Upper lobe of right lung (tissue), 1 donor: ENCODE measurements at regions not wholly inside any gene's neighbourhood (a gene's known extent, or its start where the extent isn't known, plus 50 kb on each side); places are given as distances from the start of the nearest gene placed in this dataset.
A peak's percentile ranks its signal among the peaks of the same experiment; 100 is the strongest.
"Not testable (repeated sequence)": the region's sequence is repeated elsewhere in the genome, so short reads cannot be mapped to it uniquely, and the experiment has no call there.

ENCODE experiments used
- ATAC-seq: fragments of 200-7000 bp; cut with Tn5 transposase; one replicate; pipeline ENCODE4 v1.9.1; 2020; ENCODE audit warnings: mild to moderate bottlenecking, moderate library complexity
- DNase-seq: peaks from one replicate; pipeline ENCODE4 v3.0.0-alpha.2; 2020
- H3K27ac ChIP-seq: fragments of 200-600 bp; one replicate; pipeline ENCODE4 v1.8.0; 2022
- H3K27me3 ChIP-seq: fragments of 200-600 bp; one replicate; pipeline ENCODE4 v1.8.0; 2022; ENCODE audit warnings: mild to moderate bottlenecking
- H3K36me3 ChIP-seq: fragments of 200-600 bp; one replicate; pipeline ENCODE4 v1.8.0; 2022
- H3K4me1 ChIP-seq: fragments of 200-600 bp; one replicate; pipeline ENCODE4 v1.8.0; 2022
- H3K4me3 ChIP-seq: fragments of 200-600 bp; one replicate; pipeline ENCODE4 v1.8.0; 2022; ENCODE audit warnings: mild to moderate bottlenecking
- H3K9me3 ChIP-seq: fragments of 200-600 bp; one replicate; pipeline ENCODE4 v1.8.0; 2022
- intact Hi-C: fragments of 100-400 bp; cut with DNase I; formaldehyde crosslinking; loops from one replicate; pipeline ENCODE4 v1.11.0; 2022
- TF ChIP-seq, protein P1 (sequence below): fragments of 200-600 bp; IDR thresholded peaks from one replicate; pipeline ENCODE4 v1.8.0; 2022; ENCODE audit warnings: antibody characterized with exemption
- donor health status: DM: no; HTN: yes; CAD: no; lungs with severe emphysema.

DNA sequence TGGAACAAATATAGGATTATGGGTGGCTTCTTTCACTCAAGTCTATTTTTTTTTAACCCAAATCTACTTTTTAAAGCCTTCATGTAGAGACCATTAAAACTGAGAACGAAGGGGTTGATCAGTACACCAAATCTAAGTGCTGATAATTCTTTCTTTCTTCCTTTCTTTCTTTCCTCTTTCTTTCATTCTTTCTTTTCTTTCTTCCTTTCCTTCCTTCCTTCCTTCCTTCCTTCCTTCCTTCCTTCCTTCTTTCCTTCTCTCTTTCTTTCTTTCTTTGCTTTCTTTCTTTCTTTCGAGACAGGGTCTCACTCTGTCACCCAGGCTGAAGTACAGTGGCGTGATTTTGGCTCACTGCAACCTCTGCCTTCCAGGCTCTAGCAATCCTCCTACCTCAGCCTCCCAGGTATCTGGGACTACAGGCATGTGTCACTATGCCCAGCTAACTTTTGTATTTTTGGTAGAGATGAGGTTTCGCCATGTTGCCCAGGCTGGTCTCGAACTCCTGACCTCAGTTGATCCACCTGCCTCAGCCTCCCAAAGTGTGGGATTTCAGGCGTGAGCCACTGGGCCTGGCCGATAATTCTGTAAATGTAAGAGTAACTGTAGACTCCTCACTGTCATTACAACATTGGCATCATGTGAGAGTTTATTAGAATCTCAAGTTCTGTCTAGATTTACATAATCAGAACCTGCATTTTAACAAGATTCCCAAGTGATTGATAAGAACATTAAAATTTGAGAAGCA is 236.4 kb downstream of the TFEC start:
- intact Hi-C loops = no loop called here
- Histone ChIP-seq H3K27ac (no peak overlapping the region), H3K36me3 (no peaks in the 10 kb centered on the region), H3K4me3 (no peak overlapping the region), H3K4me1 (no peaks in the 10 kb centered on the region), H3K9me3 (no peaks in the 10 kb centered on the region), H3K27me3 (no peaks in the 10 kb centered on the region)
- TF ChIP-seq, protein P1, sequence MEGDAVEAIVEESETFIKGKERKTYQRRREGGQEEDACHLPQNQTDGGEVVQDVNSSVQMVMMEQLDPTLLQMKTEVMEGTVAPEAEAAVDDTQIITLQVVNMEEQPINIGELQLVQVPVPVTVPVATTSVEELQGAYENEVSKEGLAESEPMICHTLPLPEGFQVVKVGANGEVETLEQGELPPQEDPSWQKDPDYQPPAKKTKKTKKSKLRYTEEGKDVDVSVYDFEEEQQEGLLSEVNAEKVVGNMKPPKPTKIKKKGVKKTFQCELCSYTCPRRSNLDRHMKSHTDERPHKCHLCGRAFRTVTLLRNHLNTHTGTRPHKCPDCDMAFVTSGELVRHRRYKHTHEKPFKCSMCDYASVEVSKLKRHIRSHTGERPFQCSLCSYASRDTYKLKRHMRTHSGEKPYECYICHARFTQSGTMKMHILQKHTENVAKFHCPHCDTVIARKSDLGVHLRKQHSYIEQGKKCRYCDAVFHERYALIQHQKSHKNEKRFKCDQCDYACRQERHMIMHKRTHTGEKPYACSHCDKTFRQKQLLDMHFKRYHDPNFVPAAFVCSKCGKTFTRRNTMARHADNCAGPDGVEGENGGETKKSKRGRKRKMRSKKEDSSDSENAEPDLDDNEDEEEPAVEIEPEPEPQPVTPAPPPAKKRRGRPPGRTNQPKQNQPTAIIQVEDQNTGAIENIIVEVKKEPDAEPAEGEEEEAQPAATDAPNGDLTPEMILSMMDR = no peak
- ATAC-seq (no peak), DNase-seq (no peak)

DNA sequence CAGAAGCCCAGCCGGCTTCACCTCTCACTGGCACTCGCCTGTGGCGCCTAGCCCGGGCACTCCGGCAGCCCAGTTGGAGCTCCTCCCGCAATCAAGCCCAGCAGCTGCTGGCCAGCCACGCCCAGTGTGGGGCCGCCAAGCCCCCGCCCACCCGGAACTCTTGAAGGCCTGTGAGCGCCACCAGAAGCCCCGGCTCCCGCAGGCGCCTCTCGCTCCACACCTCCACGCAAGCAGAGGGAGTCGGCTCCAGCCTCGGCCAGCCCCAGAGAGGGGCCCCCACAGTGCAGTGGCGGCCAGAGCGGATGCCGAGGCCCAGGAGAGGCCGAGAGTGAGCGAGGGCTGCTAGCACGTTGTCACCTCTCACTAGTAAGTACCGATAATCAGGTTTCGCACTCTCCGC is 240.7 kb downstream of the TFEC start:
- TF ChIP-seq, protein P1 = no peak
- ATAC-seq (no peak), DNase-seq (no peak)
- no peak overlapping the region for H3K4me3 ChIP-seq
- no peaks in the 10 kb centered on the region for H3K4me1 ChIP-seq
- H3K9me3 ChIP-seq = no peaks in the 10 kb centered on the region
- no peak overlapping the region for H3K27ac ChIP-seq
- H3K27me3 ChIP-seq = no peaks in the 10 kb centered on the region
- intact Hi-C loops = no loop called here
- H3K36me3 ChIP-seq = no peaks in the 10 kb centered on the region

DNA sequence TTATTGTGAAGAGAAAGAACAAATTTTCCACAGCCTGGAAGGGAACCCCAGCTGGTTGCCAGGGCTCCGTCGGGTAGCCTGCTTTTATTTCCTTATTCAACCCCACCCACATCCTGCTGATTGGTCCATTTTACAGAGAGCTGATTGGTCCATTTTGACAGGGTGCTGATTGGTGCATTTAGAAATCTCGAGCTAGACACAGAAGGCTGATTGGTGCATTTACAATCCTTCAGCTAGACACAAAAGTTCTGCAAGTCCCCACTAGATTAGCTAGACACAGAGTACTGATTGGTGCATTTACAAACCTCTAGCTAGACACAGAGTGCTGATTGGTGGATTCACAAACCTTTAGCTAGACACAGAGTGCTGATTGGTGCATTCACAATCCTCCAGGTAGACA is 241.1 kb downstream of the TFEC start:
- H3K27ac ChIP-seq, DNase-seq, H3K27me3 ChIP-seq, H3K4me3 ChIP-seq, intact Hi-C loops, ATAC-seq, H3K36me3 ChIP-seq, H3K4me1 ChIP-seq, H3K9me3 ChIP-seq: not testable (repeated sequence)

DNA sequence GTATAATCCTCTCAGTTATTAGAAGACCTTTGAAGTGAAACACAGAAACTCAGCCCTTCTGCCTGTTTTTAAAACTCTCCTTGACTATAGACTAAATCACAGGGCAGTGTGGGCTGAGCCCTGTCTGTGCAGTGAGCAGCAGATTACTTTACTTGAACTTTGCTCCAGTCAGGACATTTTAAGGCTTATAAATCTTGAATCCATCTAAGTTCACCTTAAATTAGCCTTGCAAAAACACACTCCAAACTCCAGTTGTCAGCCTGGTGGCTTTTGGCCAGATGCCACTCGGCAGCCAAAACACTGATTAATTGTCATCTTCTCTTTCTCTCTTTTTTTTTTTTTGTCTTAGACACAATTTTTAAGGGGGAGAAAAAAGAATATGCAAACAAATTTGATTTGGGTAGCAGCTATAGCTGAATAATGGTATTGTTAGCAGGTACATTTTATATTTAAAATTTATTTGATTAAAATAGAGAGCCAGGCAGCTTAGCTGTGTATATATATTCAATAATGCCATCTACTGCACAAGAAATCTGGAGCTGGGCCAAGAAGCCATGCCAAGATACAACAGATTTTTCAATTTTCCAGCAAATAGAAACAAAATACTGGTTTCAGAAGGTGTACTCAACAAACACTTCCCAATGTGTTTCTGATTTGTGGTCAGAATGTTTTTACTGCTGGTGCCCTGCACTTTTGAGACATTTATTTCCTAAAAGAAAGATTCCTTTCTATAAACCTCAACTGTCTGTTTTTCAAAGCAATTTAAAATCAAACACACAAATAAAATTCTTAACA is 247.7 kb downstream of the TFEC start:
- DNase-seq (no peak), ATAC-seq (no peak)
- no peaks in the 10 kb centered on the region for H3K4me1 ChIP-seq
- TF ChIP-seq, protein P1 = no peak
- intact Hi-C loops = no loop called here
- no peak overlapping the region for H3K4me3 ChIP-seq
- H3K27me3 ChIP-seq = no peaks in the 10 kb centered on the region
- no peaks in the 10 kb centered on the region for H3K36me3 ChIP-seq
- H3K9me3 ChIP-seq = no peaks in the 10 kb centered on the region
- no peak overlapping the region for H3K27ac ChIP-seq

DNA sequence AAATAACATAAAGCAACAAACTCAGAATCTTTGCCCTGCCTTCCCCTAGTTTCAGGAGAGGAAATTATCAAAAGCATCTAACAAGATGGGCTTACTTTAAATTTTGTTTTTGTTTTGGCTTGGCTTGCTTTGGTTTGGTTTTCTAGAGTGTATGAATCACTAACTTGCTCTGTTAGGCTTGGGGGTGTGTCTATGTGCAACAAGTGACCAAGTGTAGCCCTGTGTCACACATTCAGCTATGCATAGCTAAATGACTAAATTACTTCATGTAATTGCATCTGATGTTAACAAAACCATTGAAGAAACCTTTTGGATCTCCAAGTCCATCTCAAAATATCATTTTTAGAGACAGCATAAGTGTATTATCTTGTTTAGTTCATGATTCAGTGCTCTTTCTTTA is 251.0 kb downstream of the TFEC start:
- no peak for ATAC-seq
- no peak for DNase-seq
- intact Hi-C loops = no loop called here

DNA sequence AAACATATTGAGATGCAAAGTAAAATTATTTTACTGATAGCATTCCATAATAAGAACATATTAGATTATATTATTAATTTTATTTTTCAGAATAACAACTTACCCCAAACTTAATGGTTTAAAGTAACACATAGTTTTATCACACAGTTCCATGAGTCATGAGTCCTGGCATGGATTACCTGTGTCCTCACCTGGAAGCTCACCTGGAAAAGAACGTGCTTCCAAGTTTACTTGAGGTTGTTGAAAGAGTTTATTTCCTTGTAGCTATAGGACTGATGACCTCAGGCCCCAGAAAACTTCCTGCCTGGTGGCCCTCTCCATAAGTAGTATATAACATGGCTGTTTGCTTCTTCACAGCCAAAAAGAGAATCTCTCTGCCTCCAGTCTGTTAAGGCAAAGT is 254.6 kb downstream of the TFEC start:
- Histone ChIP-seq H3K9me3 (no peaks in the 10 kb centered on the region), H3K4me3 (no peak overlapping the region), H3K27me3 (no peaks in the 10 kb centered on the region), H3K4me1 (no peaks in the 10 kb centered on the region), H3K27ac (no peak overlapping the region), H3K36me3 (no peaks in the 10 kb centered on the region)
- TF ChIP-seq, protein P1 = no peak
- peak; percentile 19 for ATAC-seq
- intact Hi-C loops = no loop called here
- no peak for DNase-seq

More for the DNA sequence above, 251.0 kb downstream of the TFEC start:
- no peaks in the 10 kb centered on the region for H3K27me3 ChIP-seq
- no peaks in the 10 kb centered on the region for H3K36me3 ChIP-seq
- no peak overlapping the region for H3K27ac ChIP-seq
- TF ChIP-seq, protein P1 = no peak
- no peak overlapping the region for H3K4me3 ChIP-seq
- no peaks in the 10 kb centered on the region for H3K4me1 ChIP-seq
- no peaks in the 10 kb centered on the region for H3K9me3 ChIP-seq
